H1 (cell line): ENCODE measurements at regions not wholly inside any gene's neighbourhood (a gene's known extent, or its start where the extent isn't known, plus 50 kb on each side); places are given as distances from the start of the nearest gene placed in this dataset.

Source experiments
- CTCF ChIA-PET: fragments of 300-600 bp; sonication (Branson Sonifier 250); formaldehyde crosslinking; loops from one replicate; lab custom pipeline; 2021; ENCODE audit not compliant: partially characterized antibody; lab: Charles Lee
- POLR2A ChIA-PET: fragments of 300-600 bp; sonication (Branson Sonifier 250); formaldehyde crosslinking; loops from one replicate; lab custom pipeline; 2021; ENCODE audit warnings: inconsistent platforms; ENCODE audit not compliant: partially characterized antibody; lab: Charles Lee
- DNase-seq, 2 experiments: peaks; one replicate each; pipeline versions ENCODE4 v3.0.0 to v3.0.0-alpha.2; 2010 to 2022; ENCODE audit warnings: low spot score in 2 of 2, low read depth in 1 of 2, mixed read lengths in 1 of 2
- FAIRE-seq: peaks from 2 replicates; lab custom pipeline; 2011; peaks lifted over from hg19 to GRCh38; lab: Jason Lieb, UNC
- H2AFZ ChIP-seq: 2 replicates; pipeline ENCODE4 v1.8.1; 2012; ENCODE audit warnings: low read length, inconsistent platforms
- H2AK5ac ChIP-seq: 2 replicates; pipeline ENCODE4 v1.6.1; 2013; ENCODE audit warnings: low read depth, low read length
- H2BK120ac ChIP-seq: replicated peaks from 2 replicates; pipeline ENCODE3; 2013; ENCODE audit warnings: low read depth, low read length, inconsistent platforms
- H2BK12ac ChIP-seq: 2 replicates; pipeline ENCODE4 v1.6.1; 2013; ENCODE audit warnings: low read depth, low read length
- H2BK15ac ChIP-seq: 2 replicates; pipeline ENCODE4 v1.6.1; 2013; ENCODE audit warnings: low read length
- H2BK20ac ChIP-seq: 2 replicates; pipeline ENCODE4 v1.6.1; 2013; ENCODE audit warnings: low read length
- H2BK5ac ChIP-seq: 2 replicates; pipeline ENCODE4 v1.6.1; 2013; ENCODE audit warnings: low read depth, low read length
- H3K14ac ChIP-seq: 2 replicates; pipeline ENCODE4 v1.6.1; 2013; ENCODE audit warnings: inconsistent platforms; ENCODE audit not compliant: insufficient read length
- H3K18ac ChIP-seq: 2 replicates; pipeline ENCODE4 v1.6.1; 2013; ENCODE audit warnings: low read length; ENCODE audit errors: extremely low read depth
- H3K23ac ChIP-seq: 2 replicates; pipeline ENCODE4 v1.6.1; 2013; ENCODE audit warnings: inconsistent platforms; ENCODE audit not compliant: insufficient read length
- H3K23me2 ChIP-seq: 2 replicates; pipeline ENCODE4 v1.6.1; 2013; ENCODE audit warnings: low read depth, low read length
- H3K27ac ChIP-seq: 2 replicates; pipeline ENCODE4 v1.6.1; 2011; ENCODE audit warnings: low read depth, low read length, inconsistent platforms
- H3K27me3 ChIP-seq, 4 experiments: replicated peaks in 1 of 4; 1 replicate in 1 of 4; 2 replicates in 3 of 4; pipeline versions ENCODE4 v1.6.1 to v1.8.1; 2011 to 2013; ENCODE audit warnings: low read length in 3 of 4, mild to moderate bottlenecking in 3 of 4, inconsistent platforms in 2 of 4, mixed read lengths in 2 of 4, moderate library complexity in 1 of 4; ENCODE audit not compliant: control insufficient read depth in 3 of 4, insufficient read depth in 3 of 4; ENCODE audit errors: extremely low read depth in 1 of 4
- H3K36me3 ChIP-seq, 4 experiments: 2 replicates each; pipeline versions ENCODE4 v1.6.1 to v1.8.1; 2011 to 2013; ENCODE audit warnings: mild to moderate bottlenecking in 4 of 4, low read length in 3 of 4, moderate library complexity in 2 of 4, control low read depth in 1 of 4, inconsistent platforms in 1 of 4; ENCODE audit not compliant: insufficient read depth in 4 of 4, control insufficient read depth in 2 of 4
- H3K4ac ChIP-seq: replicated peaks from 2 replicates; pipeline ENCODE3; 2013; ENCODE audit warnings: low read length, low read depth, mixed read lengths, inconsistent platforms; ENCODE audit not compliant: insufficient read length
- H3K4me1 ChIP-seq, 4 experiments: replicated peaks in 1 of 4; 1 replicate in 1 of 4; 2 replicates in 3 of 4; pipeline versions ENCODE4 v1.6.1 to v1.8.1; 2011 to 2013; ENCODE audit warnings: low read length in 3 of 4, inconsistent platforms in 2 of 4, mixed read lengths in 1 of 4; ENCODE audit not compliant: insufficient read depth in 4 of 4, control insufficient read depth in 3 of 4
- H3K4me2 ChIP-seq, 2 experiments: 2 replicates each; pipeline versions ENCODE4 v1.6.1 to v1.8.1; 2011 to 2013; ENCODE audit warnings: low read depth in 2 of 2, low read length in 2 of 2, control low read depth in 1 of 2, inconsistent platforms in 1 of 2, mild to moderate bottlenecking in 1 of 2; ENCODE audit not compliant: insufficient read depth in 1 of 2
- H3K4me3 ChIP-seq, 4 experiments: fragments of 200-600, 300-600 bp in 1 of 4; sonication (generic), shearing (Covaris generic), sonication (Bioruptor Twin) in 1 of 4; 2 replicates each; pipeline versions ENCODE4 v1.5.1 to v1.8.1; 2011 to 2016; ENCODE audit warnings: low read length in 4 of 4, low read depth in 3 of 4, control low read depth in 2 of 4, inconsistent platforms in 2 of 4, mild to moderate bottlenecking in 2 of 4, mixed read lengths in 1 of 4, moderate library complexity in 1 of 4; ENCODE audit not compliant: insufficient read depth in 2 of 4; ENCODE audit errors: extremely low read depth in 1 of 4
- H3K56ac ChIP-seq: replicated peaks from 2 replicates; pipeline ENCODE3; 2013; ENCODE audit warnings: low read depth, mild to moderate bottlenecking, mixed read lengths, low read length, inconsistent platforms; ENCODE audit not compliant: insufficient read length
- H3K79me1 ChIP-seq: 2 replicates; pipeline ENCODE4 v1.6.1; 2013; ENCODE audit warnings: low read depth, low read length, control low read depth
- H3K79me2 ChIP-seq, 2 experiments: 2 replicates each; pipeline versions ENCODE4 v1.6.1 to v1.8.1; 2012 to 2013; ENCODE audit warnings: low read length in 2 of 2, mild to moderate bottlenecking in 2 of 2, inconsistent platforms in 1 of 2; ENCODE audit not compliant: insufficient read depth in 2 of 2, control insufficient read depth in 1 of 2
- H3K9ac ChIP-seq, 4 experiments: replicated peaks in 1 of 4; 1 replicate in 1 of 4; 2 replicates in 3 of 4; pipeline versions ENCODE4 v1.6.1 to v1.8.1; 2011 to 2013; ENCODE audit warnings: low read depth in 3 of 4, low read length in 3 of 4, control low read depth in 2 of 4, mild to moderate bottlenecking in 2 of 4, moderate library complexity in 2 of 4, inconsistent platforms in 1 of 4; ENCODE audit errors: extremely low read depth in 1 of 4
- H3K9me3 ChIP-seq, 2 experiments: 2 replicates each; pipeline versions ENCODE4 v1.6.1 to v1.8.1; 2012 to 2013; ENCODE audit warnings: mild to moderate bottlenecking in 2 of 2, moderate library complexity in 2 of 2, control low read depth in 1 of 2, inconsistent platforms in 1 of 2, low read depth in 1 of 2, low read length in 1 of 2, mixed read lengths in 1 of 2; ENCODE audit not compliant: insufficient read depth in 2 of 2
- H4K20me1 ChIP-seq, 2 experiments: replicated peaks in 1 of 2; 2 replicates each; pipeline versions ENCODE3 to v1.8.1; 2011 to 2013; ENCODE audit warnings: inconsistent platforms in 2 of 2, low read length in 2 of 2, mild to moderate bottlenecking in 1 of 2; ENCODE audit not compliant: insufficient read depth in 2 of 2, control insufficient read depth in 1 of 2
- H4K5ac ChIP-seq: 2 replicates; pipeline ENCODE4 v1.6.1; 2013; ENCODE audit warnings: low read length, low read depth, mixed read lengths, inconsistent platforms; ENCODE audit not compliant: insufficient read length
- H4K8ac ChIP-seq: 2 replicates; pipeline ENCODE4 v1.8.0; 2013; ENCODE audit warnings: mild to moderate bottlenecking, moderate library complexity, low read length, inconsistent platforms; ENCODE audit not compliant: insufficient read depth; ENCODE audit errors: extremely low read depth
- H4K91ac ChIP-seq: replicated peaks from 2 replicates; pipeline ENCODE3; 2013; ENCODE audit warnings: low read length, mixed read lengths, inconsistent platforms; ENCODE audit not compliant: insufficient read length
- ATF2 ChIP-seq: IDR thresholded peaks from 2 replicates; pipeline ENCODE4 v1.6.1; 2012; ENCODE audit warnings: low read length, inconsistent platforms
- KDM1A ChIP-seq: fragments of 200-600, 300-600 bp; sonication (generic); IDR thresholded peaks from 2 replicates; pipeline ENCODE4 v1.7.1; 2016; ENCODE audit warnings: mild to moderate bottlenecking, low read length, borderline replicate concordance
- PHF8 ChIP-seq: fragments of 200-600 bp; sonication (generic); conservative IDR thresholded peaks from 2 replicates; pipeline ENCODE4 v1.7.1; 2012; ENCODE audit warnings: low read depth, mild to moderate bottlenecking, inconsistent platforms, low read length, moderate library complexity
- POLR2AphosphoS5 ChIP-seq: IDR thresholded peaks from 2 replicates; pipeline ENCODE4 v1.6.1; 2011; ENCODE audit warnings: low read depth, low read length
- SIRT6 ChIP-seq: IDR thresholded peaks from one replicate; pipeline ENCODE4 v1.7.1; 2012; ENCODE audit warnings: low read length, inconsistent platforms
- SIX5 ChIP-seq: IDR thresholded peaks from 2 replicates; pipeline ENCODE4 v1.6.1; 2011; ENCODE audit warnings: mild to moderate bottlenecking, low read depth, low read length
- TBP ChIP-seq: IDR thresholded peaks from 2 replicates; pipeline ENCODE4 v1.6.1; 2011; ENCODE audit warnings: low read depth, low read length, improper control_type of control experiment
- YY1 ChIP-seq: IDR thresholded peaks from 2 replicates; pipeline ENCODE4 v1.6.1; 2011; ENCODE audit warnings: low read depth, mild to moderate bottlenecking, low read length
- WGBS, 2 experiments: shearing (Covaris generic) in 1 of 2; methylation state at CpG; one replicate each; pipeline versions ENCODE4 v1.1.6 to v1.1.7; 2013 to 2015; ENCODE audit warnings: low lambda C conversion rate in 2 of 2, mixed read lengths in 2 of 2, inconsistent platforms in 1 of 2, low coverage in 1 of 2, missing lambda C conversion rate in 1 of 2; ENCODE audit not compliant: insufficient replicate concordance in 2 of 2, insufficient coverage in 1 of 2, insufficient read length in 1 of 2; ENCODE audit errors: extremely low coverage in 1 of 2, missing lambda C conversion rate in 1 of 2; 5-methylcytosine and 5-hydroxymethylcytosine counted together
- TF ChIP-seq, protein P1 (sequence below): IDR thresholded peaks from 2 replicates; pipeline ENCODE4 v1.6.1; 2011; ENCODE audit warnings: low read length, improper control_type of control experiment

GRCh38 chr11:42773729-42774128, 538.1 kb upstream of the API5 start:
- no peak overlapping the region for H2BK120ac ChIP-seq
- H3K18ac ChIP-seq = no peak overlapping the region
- H3K4me3 ChIP-seq = no peak overlapping the region
- H3K79me1 ChIP-seq = no peaks in the 10 kb centered on the region
- H3K9ac ChIP-seq = no peak overlapping the region
- H2BK12ac ChIP-seq = no peak overlapping the region
- no peaks in the 10 kb centered on the region; a peak in 1 of 7 replicates for H3K27me3 ChIP-seq
- CTCF ChIA-PET = interaction anchor here (0.8 to 2.7 kb wide), 4 partner anchors 160 to 510 kb away, joined by 3 to 10 read pairs (median 3); no protein-coding TSS in a partner anchor
- H2AFZ ChIP-seq = no peak overlapping the region
- no peaks in the 10 kb centered on the region; the same call in 1 of the 2 replicates for H3K23me2 ChIP-seq
- DNase-seq (no peak), FAIRE-seq (no peak)
- no peaks in the 10 kb centered on the region for H3K4me1 ChIP-seq
- POLR2A ChIA-PET = no interaction called here
- 95% methylated on average over 5 of the region's 5 CpGs; no CpG with 5 or more reads in 1 of the 2 experiments for WGBS, 2 experiments
- H3K79me2 ChIP-seq = no peaks in the 10 kb centered on the region
- H3K27ac ChIP-seq = no peak overlapping the region
- H3K4ac ChIP-seq = no peak overlapping the region
- H2BK15ac ChIP-seq = no peak overlapping the region
- no peaks in the 10 kb centered on the region for H4K20me1 ChIP-seq
- H3K36me3 ChIP-seq = no peaks in the 10 kb centered on the region
- H4K5ac ChIP-seq = no peak overlapping the region
- H3K9me3 ChIP-seq = no peaks in the 10 kb centered on the region
- H3K23ac ChIP-seq = no peak overlapping the region
- no peak overlapping the region for H2AK5ac ChIP-seq
- no peak overlapping the region for H3K4me2 ChIP-seq
- H3K56ac ChIP-seq = no peak overlapping the region
- H4K91ac ChIP-seq = no peak overlapping the region
- H3K14ac ChIP-seq = no peak overlapping the region
- H4K8ac ChIP-seq = no peak overlapping the region
- H2BK20ac ChIP-seq = no peak overlapping the region
- no peak overlapping the region for H2BK5ac ChIP-seq
- TF ChIP-seq KDM1A (no peak), ATF2 (no peak), YY1 (no peak), POLR2AphosphoS5 (no peak), SIX5 (no peak), TBP (no peak), PHF8 (no peak), SIRT6 (no peak)
- TF ChIP-seq, protein P1, sequence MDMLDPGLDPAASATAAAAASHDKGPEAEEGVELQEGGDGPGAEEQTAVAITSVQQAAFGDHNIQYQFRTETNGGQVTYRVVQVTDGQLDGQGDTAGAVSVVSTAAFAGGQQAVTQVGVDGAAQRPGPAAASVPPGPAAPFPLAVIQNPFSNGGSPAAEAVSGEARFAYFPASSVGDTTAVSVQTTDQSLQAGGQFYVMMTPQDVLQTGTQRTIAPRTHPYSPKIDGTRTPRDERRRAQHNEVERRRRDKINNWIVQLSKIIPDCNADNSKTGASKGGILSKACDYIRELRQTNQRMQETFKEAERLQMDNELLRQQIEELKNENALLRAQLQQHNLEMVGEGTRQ = no peak
